Peyer's patch (tissue), 4 donors: ENCODE measurements at regions not wholly inside any gene's neighbourhood (a gene's known extent, or its start where the extent isn't known, plus 50 kb on each side); places are given as distances from the start of the nearest gene placed in this dataset.

Source experiments
- POLR2A ChIP-seq, 2 donors: fragments of 450-650 bp; IDR thresholded peaks; one replicate each; pipeline ENCODE4 v1.5.1; 2017; ENCODE audit warnings: antibody characterized with exemption in 2 of 2, mild to moderate bottlenecking in 2 of 2, moderate library complexity in 2 of 2
- TF ChIP-seq, protein P1 (sequence below), 6 experiments: fragments of 450-650 bp in 4 of 6; fragments of 200-600 bp in 2 of 6; sonication (generic) in 1 of 6; IDR thresholded peaks; one replicate each; pipeline ENCODE4 v1.5.1; 2017 to 2019; ENCODE audit warnings: antibody characterized with exemption in 6 of 6, mild to moderate bottlenecking in 3 of 6, moderate library complexity in 1 of 6

DNA sequence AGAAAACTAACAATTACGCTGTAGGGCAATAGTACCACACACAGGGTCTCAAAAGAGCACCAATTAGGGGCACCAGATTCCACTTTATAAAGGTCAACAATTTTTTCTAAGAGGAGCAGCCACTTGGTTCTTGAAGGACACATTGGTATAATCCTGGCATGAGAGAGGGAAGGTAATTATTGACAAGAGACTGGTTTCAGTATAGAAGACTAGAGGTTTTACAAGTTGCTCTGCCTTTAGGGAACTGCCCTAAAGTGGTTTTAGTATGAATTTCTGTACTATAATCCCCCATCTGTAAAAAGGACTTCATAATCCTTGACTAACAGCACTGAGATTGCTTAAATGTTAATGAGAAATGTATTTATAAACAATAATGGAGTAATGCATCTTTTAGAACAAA is 648.5 kb upstream of the PTBP2 start:
- TF ChIP-seq, protein P1, sequence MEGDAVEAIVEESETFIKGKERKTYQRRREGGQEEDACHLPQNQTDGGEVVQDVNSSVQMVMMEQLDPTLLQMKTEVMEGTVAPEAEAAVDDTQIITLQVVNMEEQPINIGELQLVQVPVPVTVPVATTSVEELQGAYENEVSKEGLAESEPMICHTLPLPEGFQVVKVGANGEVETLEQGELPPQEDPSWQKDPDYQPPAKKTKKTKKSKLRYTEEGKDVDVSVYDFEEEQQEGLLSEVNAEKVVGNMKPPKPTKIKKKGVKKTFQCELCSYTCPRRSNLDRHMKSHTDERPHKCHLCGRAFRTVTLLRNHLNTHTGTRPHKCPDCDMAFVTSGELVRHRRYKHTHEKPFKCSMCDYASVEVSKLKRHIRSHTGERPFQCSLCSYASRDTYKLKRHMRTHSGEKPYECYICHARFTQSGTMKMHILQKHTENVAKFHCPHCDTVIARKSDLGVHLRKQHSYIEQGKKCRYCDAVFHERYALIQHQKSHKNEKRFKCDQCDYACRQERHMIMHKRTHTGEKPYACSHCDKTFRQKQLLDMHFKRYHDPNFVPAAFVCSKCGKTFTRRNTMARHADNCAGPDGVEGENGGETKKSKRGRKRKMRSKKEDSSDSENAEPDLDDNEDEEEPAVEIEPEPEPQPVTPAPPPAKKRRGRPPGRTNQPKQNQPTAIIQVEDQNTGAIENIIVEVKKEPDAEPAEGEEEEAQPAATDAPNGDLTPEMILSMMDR (IDR thresholded peaks at IDR 0.05) = no peak
- TF ChIP-seq POLR2A (IDR thresholded peaks at IDR 0.05) = no peak
